Stomach (tissue), 4 donors: ENCODE measurements at regions not wholly inside any gene's neighbourhood (a gene's known extent, or its start where the extent isn't known, plus 50 kb on each side); places are given as distances from the start of the nearest gene placed in this dataset.

Experiments used
- CTCF ChIP-seq, 7 experiments: fragments of 450-650 bp in 4 of 7; fragments of 200-600 bp in 3 of 7; sonication (generic) in 3 of 7; IDR thresholded peaks; one replicate each; pipeline ENCODE4 v1.5.1; 2016 to 2019; ENCODE audit warnings: antibody characterized with exemption in 7 of 7, control low read depth in 2 of 7, mild to moderate bottlenecking in 1 of 7
- POLR2A ChIP-seq, 4 donors: fragments of 450-650 bp; IDR thresholded peaks; one replicate each; pipeline ENCODE4 v1.6.1; 2016; ENCODE audit warnings: antibody characterized with exemption in 4 of 4, control low read depth in 2 of 4, mild to moderate bottlenecking in 1 of 4, moderate library complexity in 1 of 4
- POLR2AphosphoS5 ChIP-seq, 3 donors: sonication (generic); formaldehyde crosslinking; IDR thresholded peaks; one replicate each; pipeline ENCODE4 v1.6.1; 2016; ENCODE audit warnings: antibody characterized with exemption in 3 of 3

DNA sequence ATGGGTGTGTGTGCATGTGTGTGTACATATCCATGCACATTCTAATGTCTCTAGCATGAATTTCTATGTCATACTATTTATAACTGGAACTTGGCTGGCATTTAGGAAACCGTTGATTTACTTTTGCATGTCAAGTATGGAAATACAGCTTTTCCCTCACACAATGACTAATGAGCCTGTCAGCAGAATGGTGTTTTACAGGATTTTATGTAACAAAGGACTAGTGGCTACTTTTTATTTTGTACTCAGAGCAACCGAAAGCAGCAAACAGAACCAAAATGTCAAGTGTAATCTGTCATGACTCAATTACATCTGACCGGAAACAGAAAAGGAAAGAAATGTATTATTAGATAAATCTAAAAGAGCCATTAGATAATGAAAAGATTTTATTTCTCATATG, 1911.5 kb upstream of the AGA start:
- TF ChIP-seq POLR2A (IDR thresholded peaks at IDR 0.05) (no peak), CTCF (IDR thresholded peaks at IDR 0.05) (no peak), POLR2AphosphoS5 (IDR thresholded peaks at IDR 0.05) (no peak)
